ENCODE measurements at regions not wholly inside any gene's neighbourhood (a gene's known extent, or its start where the extent isn't known, plus 50 kb on each side); places are given as distances from the start of the nearest gene placed in this dataset.

- Histone ChIP-seq H3K27me3 (ENCODE audit: control insufficient read depth, insufficient read depth, low read length) (no peaks in the 10 kb centered on the region), H3K9me3 (ENCODE audit: control insufficient read depth, insufficient read depth, low read length) (no peaks in the 10 kb centered on the region), H3K27ac (ENCODE audit: low read depth, low read length) (no peak overlapping the region), H3K4me3 (ENCODE audit: low read depth, low read length) (no peak overlapping the region)
- TF ChIP-seq CTCF (IDR thresholded peaks at IDR 0.05; ENCODE audit: low read depth, low read length), result no peak
- ChIA-PET POLR2A (no interaction called here), CTCF (interaction anchor here (1.4 kb wide), 1 partner anchor 9 kb away, joined by 5 read pairs; no protein-coding TSS in a partner anchor)
- no peak for DNase-seq (ENCODE audit: low read depth, low spot score)
Observed at GRCh38 chr15:62558640-62559380, 393.7 kb upstream of the C2CD4B start.

- no peak overlapping the region for H3K27ac ChIP-seq (ENCODE audit: low read depth, low read length)
- H3K27me3 ChIP-seq (ENCODE audit: control insufficient read depth, insufficient read depth, low read length), result no peaks in the 10 kb centered on the region
- TF ChIP-seq CTCF (IDR thresholded peaks at IDR 0.05; ENCODE audit: low read depth, low read length), result no peak
- POLR2A ChIA-PET, result no interaction called here
- no peak overlapping the region for H3K4me3 ChIP-seq (ENCODE audit: low read depth, low read length)
- DNase-seq (ENCODE audit: low read depth, low spot score), result no peak
- CTCF ChIA-PET, result no interaction called here
- H3K9me3 ChIP-seq (ENCODE audit: control insufficient read depth, insufficient read depth, low read length), result no peaks in the 10 kb centered on the region
Observed at GRCh38 chr15:62559381-62559733, 394.3 kb upstream of the C2CD4B start.

- ChIA-PET POLR2A (no interaction called here), CTCF (no interaction called here)
- Histone ChIP-seq H3K4me3 (ENCODE audit: low read depth, low read length) (no peak overlapping the region), H3K27me3 (ENCODE audit: control insufficient read depth, insufficient read depth, low read length) (no peaks in the 10 kb centered on the region), H3K9me3 (ENCODE audit: control insufficient read depth, insufficient read depth, low read length) (no peaks in the 10 kb centered on the region), H3K27ac (ENCODE audit: low read depth, low read length) (no peak overlapping the region)
- no peak for TF ChIP-seq CTCF (IDR thresholded peaks at IDR 0.05; ENCODE audit: low read depth, low read length)
- no peak for DNase-seq (ENCODE audit: low read depth, low spot score)
Observed at GRCh38 chr15:62561059-62561519, 396.0 kb upstream of the C2CD4B start.

GRCh38 chr15:62561571-62561970, 396.5 kb upstream of the C2CD4B start:
- ChIA-PET CTCF (no interaction called here), POLR2A (no interaction called here)
- TF ChIP-seq CTCF (IDR thresholded peaks at IDR 0.05; ENCODE audit: low read depth, low read length), result no peak
- Histone ChIP-seq H3K4me3 (ENCODE audit: low read depth, low read length) (no peak overlapping the region), H3K9me3 (ENCODE audit: control insufficient read depth, insufficient read depth, low read length) (no peaks in the 10 kb centered on the region), H3K27ac (ENCODE audit: low read depth, low read length) (no peak overlapping the region), H3K27me3 (ENCODE audit: control insufficient read depth, insufficient read depth, low read length) (no peaks in the 10 kb centered on the region)
- DNase-seq (ENCODE audit: low read depth, low spot score), result no peak

GRCh38 chr15:62564886-62565633, 400.0 kb upstream of the C2CD4B start:
- Histone ChIP-seq H3K4me3 (ENCODE audit: low read depth, low read length) (no peak overlapping the region), H3K9me3 (ENCODE audit: control insufficient read depth, insufficient read depth, low read length) (no peaks in the 10 kb centered on the region), H3K27me3 (ENCODE audit: control insufficient read depth, insufficient read depth, low read length) (no peaks in the 10 kb centered on the region), H3K27ac (ENCODE audit: low read depth, low read length) (no peak overlapping the region)
- ChIA-PET CTCF (interaction anchor here (1.1 kb wide), 1 partner anchor 16 kb away, joined by 3 read pairs; no protein-coding TSS in a partner anchor), POLR2A (no interaction called here)
- no peak for DNase-seq (ENCODE audit: low read depth, low spot score)
- no peak for TF ChIP-seq CTCF (IDR thresholded peaks at IDR 0.05; ENCODE audit: low read depth, low read length)

Data from AG04450 (cell line).